B cell (primary cell): ENCODE measurements at regions not wholly inside any gene's neighbourhood (a gene's known extent, or its start where the extent isn't known, plus 50 kb on each side); places are given as distances from the start of the nearest gene placed in this dataset.

Source experiments
- ATAC-seq: fragments of 200-7000 bp; cut with Tn5 transposase; one replicate; pipeline ENCODE4 v1.10.0; 2021; ENCODE audit warnings: low read depth, mild to moderate bottlenecking, moderate number of reproducible peaks, moderate library complexity
- CTCF ChIA-PET: fragments of 350-600 bp; sonication (Branson Sonifier 250); formaldehyde crosslinking; loops from one replicate; lab custom pipeline; 2021; ENCODE audit warnings: antibody characterized with exemption, inconsistent platforms; lab: Charles Lee
- POLR2A ChIA-PET: fragments of 350-600 bp; sonication (Branson Sonifier 250); formaldehyde crosslinking; loops from one replicate; lab custom pipeline; 2021; ENCODE audit warnings: antibody characterized with exemption; lab: Charles Lee
- DNase-seq: peaks from one replicate; pipeline ENCODE4 v3.0.0; 2013
- H2AFZ ChIP-seq: 2 replicates; pipeline ENCODE4 v1.6.1; 2012; ENCODE audit warnings: mild to moderate bottlenecking, low read depth, low read length; ENCODE audit not compliant: insufficient read depth, poor library complexity, severe bottlenecking
- H3K27ac ChIP-seq, 2 donors: 1 replicate in 1 of 2; 2 replicates in 1 of 2; pipeline ENCODE4 v1.5.1; 2012 to 2013; ENCODE audit warnings: low read length in 2 of 2, mild to moderate bottlenecking in 2 of 2, moderate library complexity in 1 of 2
- H3K27me3 ChIP-seq, 4 experiments: fragments of 200-600 bp in 1 of 4; sonication (generic) in 1 of 4; replicated peaks in 1 of 4; 1 replicate in 2 of 4; 2 replicates in 2 of 4; pipeline versions ENCODE4 v1.6.1 to v1.7.0; 2013 to 2016; ENCODE audit warnings: low read length in 3 of 4, mild to moderate bottlenecking in 2 of 4, mixed read lengths in 1 of 4, moderate library complexity in 1 of 4; ENCODE audit not compliant: insufficient read depth in 4 of 4, control insufficient read depth in 3 of 4; ENCODE audit errors: control extremely low read depth in 1 of 4
- H3K36me3 ChIP-seq, 2 experiments: replicated peaks in 1 of 2; 1 replicate in 1 of 2; 2 replicates in 1 of 2; pipeline versions ENCODE4 v1.6.1 to v1.7.1; 2013; ENCODE audit warnings: low read length in 1 of 2; ENCODE audit not compliant: insufficient read depth in 2 of 2, control insufficient read depth in 1 of 2; ENCODE audit errors: control extremely low read depth in 1 of 2, extremely low read depth in 1 of 2
- H3K4me1 ChIP-seq, 2 donors: fragments of 200-600 bp in 1 of 2; sonication (generic) in 1 of 2; 1 replicate in 1 of 2; 2 replicates in 1 of 2; pipeline versions ENCODE4 v1.5.1 to v1.6.1; 2013 to 2017; ENCODE audit warnings: low read length in 2 of 2; ENCODE audit not compliant: control insufficient read depth in 2 of 2, insufficient read depth in 2 of 2
- H3K4me2 ChIP-seq: replicated peaks from 2 replicates; pipeline ENCODE3; 2012; ENCODE audit warnings: mild to moderate bottlenecking, low read depth, low read length; ENCODE audit not compliant: poor library complexity, severe bottlenecking
- H3K4me3 ChIP-seq, 5 experiments: fragments of 200-600 bp in 1 of 5; sonication (generic) in 1 of 5; 1 replicate in 3 of 5; 2 replicates in 2 of 5; pipeline versions ENCODE4 v1.5.1 to v1.7.0; 2011 to 2016; ENCODE audit warnings: low read length in 4 of 5, mild to moderate bottlenecking in 4 of 5, low read depth in 2 of 5, control low read depth in 1 of 5, moderate library complexity in 1 of 5; ENCODE audit not compliant: insufficient read depth in 1 of 5; ENCODE audit errors: control extremely low read depth in 1 of 5, extremely low read depth in 1 of 5
- H3K79me2 ChIP-seq: fragments of 200-600 bp; sonication (generic); one replicate; pipeline ENCODE4 v1.6.0; 2016; ENCODE audit warnings: low read length; ENCODE audit not compliant: control insufficient read depth, insufficient read depth
- H3K9ac ChIP-seq: fragments of 200-600 bp; sonication (generic); 2 replicates; pipeline ENCODE4 v1.6.1; 2017; ENCODE audit warnings: mild to moderate bottlenecking, low read length, moderate library complexity
- H3K9me3 ChIP-seq, 3 donors: one replicate each; pipeline versions ENCODE4 v1.6.1 to v1.7.1; 2013; ENCODE audit warnings: low read length in 2 of 3; ENCODE audit not compliant: control insufficient read depth in 2 of 3, insufficient read depth in 1 of 3; ENCODE audit errors: control extremely low read depth in 1 of 3
- H4K20me1 ChIP-seq: 2 replicates; pipeline ENCODE4 v1.6.0; 2012; ENCODE audit warnings: mild to moderate bottlenecking, low read length; ENCODE audit not compliant: insufficient read depth, control insufficient read depth, poor library complexity, severe bottlenecking
- H3K27ac Mint-ChIP-seq: one replicate; pipeline ENCODE4 v1.8.0; 2021; ENCODE audit warnings: mixed read lengths
- H3K27me3 Mint-ChIP-seq: one replicate; pipeline ENCODE4 v1.8.0; 2021; ENCODE audit warnings: mixed read lengths
- H3K4me1 Mint-ChIP-seq: one replicate; pipeline ENCODE4 v1.8.0; 2021; ENCODE audit warnings: mixed read lengths
- H3K4me3 Mint-ChIP-seq: one replicate; pipeline ENCODE4 v1.8.0; 2021; ENCODE audit warnings: mixed read lengths
- H3K9me3 Mint-ChIP-seq: one replicate; pipeline ENCODE4 v1.8.0; 2022; ENCODE audit warnings: mixed read lengths; ENCODE audit not compliant: insufficient read depth
- CTCF ChIP-seq: fragments of 200-600 bp; IDR thresholded peaks from one replicate; pipeline ENCODE4 v1.8.0; 2022; ENCODE audit warnings: antibody characterized with exemption, mild to moderate bottlenecking
- EZH2 ChIP-seq: IDR thresholded peaks from 2 replicates; pipeline ENCODE4 v1.6.1; 2012; ENCODE audit warnings: borderline replicate concordance, low read depth, mild to moderate bottlenecking, moderate library complexity, low read length; ENCODE audit not compliant: insufficient read depth, poor library complexity, severe bottlenecking
- WGBS: methylation state at CpG from one replicate; pipeline ENCODE4 v1.1.5; 2013; ENCODE audit warnings: missing lambda C conversion rate; ENCODE audit not compliant: insufficient coverage; 5-methylcytosine and 5-hydroxymethylcytosine counted together
- intact Hi-C: fragments of 100-400 bp; cut with micrococcal nuclease; formaldehyde crosslinking; loops from one replicate; pipeline ENCODE4 v1.10.0; 2022

- H3K4me1 Mint-ChIP-seq, result no peaks in the 10 kb centered on the region
- 99% methylated on average over 5 of the region's 11 CpGs for WGBS
- Histone ChIP-seq H2AFZ (no peak overlapping the region), H3K79me2 (no peaks in the 10 kb centered on the region), H3K36me3 (no peaks in the 10 kb centered on the region), H3K27me3 (peaks cover 0 to 18% (median 3%) of the 10 kb centered on the region in 4 experiments), H3K9me3 (no peaks in the 10 kb centered on the region), H3K4me1 (no peaks in the 10 kb centered on the region), H3K27ac (no peak overlapping the region), H4K20me1 (no peaks in the 10 kb centered on the region), H3K4me3 (no peak overlapping the region), H3K9ac (no peak overlapping the region), H3K4me2 (no peak overlapping the region)
- ChIA-PET POLR2A (no interaction called here), CTCF (interaction anchor here (1.2 kb wide), 2 partner anchors 9 to 521 kb away, joined by 3 to 4 read pairs; no protein-coding TSS in a partner anchor)
- no peak for TF ChIP-seq EZH2
- TF ChIP-seq CTCF, result no peak
- H3K27me3 Mint-ChIP-seq, result peaks cover 61% of the 10 kb centered on the region
- no peaks in the 10 kb centered on the region for H3K9me3 Mint-ChIP-seq
- no peak for ATAC-seq
- H3K4me3 Mint-ChIP-seq, result no peak overlapping the region
- no peak overlapping the region for H3K27ac Mint-ChIP-seq
- intact Hi-C loops, result no loop called here
- DNase-seq, result no peak
Measured at GRCh38 chr2:176647325-176648165, 378.3 kb downstream of the MTX2 start.

GRCh38 chr2:176648700-176649297, 379.6 kb downstream of the MTX2 start:
- H3K27me3 ChIP-seq, result peaks cover 0 to 15% (median 3%) of the 10 kb centered on the region in 4 experiments
- POLR2A ChIA-PET, result no interaction called here
- H3K4me3 Mint-ChIP-seq, result no peak overlapping the region
- no peak overlapping the region for H3K4me3 ChIP-seq
- no peaks in the 10 kb centered on the region for H3K79me2 ChIP-seq
- H4K20me1 ChIP-seq, result no peaks in the 10 kb centered on the region
- H3K27ac Mint-ChIP-seq, result no peak overlapping the region
- H3K36me3 ChIP-seq, result no peaks in the 10 kb centered on the region
- TF ChIP-seq CTCF (no peak), EZH2 (no peak)
- peaks cover 0 to 1% of the 10 kb centered on the region in 2 donors for H3K4me1 ChIP-seq
- no peak overlapping the region for H3K27ac ChIP-seq
- ATAC-seq, result no peak
- intact Hi-C loops, result no loop called here
- H3K9ac ChIP-seq, result no peak overlapping the region
- H3K27me3 Mint-ChIP-seq, result peaks cover 53% of the 10 kb centered on the region
- DNase-seq, result no peak
- H3K9me3 ChIP-seq, result no peaks in the 10 kb centered on the region
- no peaks in the 10 kb centered on the region for H3K9me3 Mint-ChIP-seq
- H3K4me1 Mint-ChIP-seq, result peaks cover under 1% of the 10 kb centered on the region
- CTCF ChIA-PET, result no interaction called here
- WGBS, result 80% methylated on average over 7 of the region's 8 CpGs
- no peak overlapping the region for H2AFZ ChIP-seq
- no peak overlapping the region for H3K4me2 ChIP-seq
